SK-N-SH (cell line): ENCODE measurements at regions not wholly inside any gene's neighbourhood (a gene's known extent, or its start where the extent isn't known, plus 50 kb on each side); places are given as distances from the start of the nearest gene placed in this dataset.

Experiments used
- EP300 ChIP-seq, 2 experiments: IDR thresholded peaks; 2 replicates each; pipeline versions ENCODE4 v1.4.0 to v1.6.1; 2012; ENCODE audit warnings: borderline replicate concordance in 1 of 2, low read depth in 1 of 2, low read length in 1 of 2
- POLR2AphosphoS5 ChIP-seq: IDR thresholded peaks from 2 replicates; pipeline ENCODE4 v1.6.1; 2012; ENCODE audit warnings: low read depth, low read length
- RAD21 ChIP-seq: IDR thresholded peaks from 2 replicates; pipeline ENCODE4 v1.6.1; 2012; ENCODE audit warnings: mild to moderate bottlenecking, low read length
- TF ChIP-seq, protein P1 (sequence below): fragments of 200-600 bp; sonication (generic); IDR thresholded peaks from 2 replicates; pipeline ENCODE4 v1.6.1; 2017; ENCODE audit warnings: antibody characterized with exemption, mild to moderate bottlenecking, moderate library complexity
- TF ChIP-seq, protein P2 (sequence below): IDR thresholded peaks from 2 replicates; pipeline ENCODE4 v1.4.0; 2012; ENCODE audit warnings: low read depth

DNA sequence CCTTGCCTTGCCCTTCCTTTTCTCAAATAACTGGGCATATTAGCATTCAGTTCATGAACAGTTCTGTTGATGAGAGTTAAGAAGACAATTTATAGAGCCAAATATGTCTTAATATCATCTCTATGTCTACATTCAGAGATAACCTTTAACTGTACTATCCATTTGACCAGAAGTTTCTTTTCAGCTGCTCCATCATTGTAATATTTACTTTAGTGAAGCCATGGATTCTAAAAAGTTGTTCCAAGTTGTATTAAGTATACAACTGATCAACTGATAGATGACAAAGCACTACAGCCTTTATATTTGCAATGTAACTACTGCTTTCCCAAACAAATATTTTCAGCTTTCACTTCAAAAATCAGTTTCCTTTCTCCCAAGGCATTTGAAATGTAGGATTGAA lies 1252.7 kb downstream of the EPHA7 start:
- TF ChIP-seq, protein P1, sequence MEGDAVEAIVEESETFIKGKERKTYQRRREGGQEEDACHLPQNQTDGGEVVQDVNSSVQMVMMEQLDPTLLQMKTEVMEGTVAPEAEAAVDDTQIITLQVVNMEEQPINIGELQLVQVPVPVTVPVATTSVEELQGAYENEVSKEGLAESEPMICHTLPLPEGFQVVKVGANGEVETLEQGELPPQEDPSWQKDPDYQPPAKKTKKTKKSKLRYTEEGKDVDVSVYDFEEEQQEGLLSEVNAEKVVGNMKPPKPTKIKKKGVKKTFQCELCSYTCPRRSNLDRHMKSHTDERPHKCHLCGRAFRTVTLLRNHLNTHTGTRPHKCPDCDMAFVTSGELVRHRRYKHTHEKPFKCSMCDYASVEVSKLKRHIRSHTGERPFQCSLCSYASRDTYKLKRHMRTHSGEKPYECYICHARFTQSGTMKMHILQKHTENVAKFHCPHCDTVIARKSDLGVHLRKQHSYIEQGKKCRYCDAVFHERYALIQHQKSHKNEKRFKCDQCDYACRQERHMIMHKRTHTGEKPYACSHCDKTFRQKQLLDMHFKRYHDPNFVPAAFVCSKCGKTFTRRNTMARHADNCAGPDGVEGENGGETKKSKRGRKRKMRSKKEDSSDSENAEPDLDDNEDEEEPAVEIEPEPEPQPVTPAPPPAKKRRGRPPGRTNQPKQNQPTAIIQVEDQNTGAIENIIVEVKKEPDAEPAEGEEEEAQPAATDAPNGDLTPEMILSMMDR: no peak
- TF ChIP-seq RAD21 (no peak), POLR2AphosphoS5 (no peak), EP300 (IDR thresholded peaks at IDR 0.05; ENCODE audit: borderline replicate concordance in 1 of 2, low read depth in 1 of 2, low read length in 1 of 2) (no peak)
- TF ChIP-seq, protein P2, sequence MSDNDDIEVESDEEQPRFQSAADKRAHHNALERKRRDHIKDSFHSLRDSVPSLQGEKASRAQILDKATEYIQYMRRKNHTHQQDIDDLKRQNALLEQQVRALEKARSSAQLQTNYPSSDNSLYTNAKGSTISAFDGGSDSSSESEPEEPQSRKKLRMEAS: no peak
